SHP77 (cell line): ENCODE measurements at regions not wholly inside any gene's neighbourhood (a gene's known extent, or its start where the extent isn't known, plus 50 kb on each side); places are given as distances from the start of the nearest gene placed in this dataset.
A peak's percentile ranks its signal among the peaks of the same experiment; 100 is the strongest.
"Not testable (repeated sequence)": the region's sequence is repeated elsewhere in the genome, so short reads cannot be mapped to it uniquely, and the experiment has no call there.

ENCODE experiments used
- DNase-seq, 2 experiments: peaks; one replicate each; lab custom pipeline; 2025; lab: John Stamatoyannopoulos, UW

GRCh38 chr13:87094646-87095045, 576.5 kb upstream of the SLITRK5 start:
- no peak for DNase-seq

DNA sequence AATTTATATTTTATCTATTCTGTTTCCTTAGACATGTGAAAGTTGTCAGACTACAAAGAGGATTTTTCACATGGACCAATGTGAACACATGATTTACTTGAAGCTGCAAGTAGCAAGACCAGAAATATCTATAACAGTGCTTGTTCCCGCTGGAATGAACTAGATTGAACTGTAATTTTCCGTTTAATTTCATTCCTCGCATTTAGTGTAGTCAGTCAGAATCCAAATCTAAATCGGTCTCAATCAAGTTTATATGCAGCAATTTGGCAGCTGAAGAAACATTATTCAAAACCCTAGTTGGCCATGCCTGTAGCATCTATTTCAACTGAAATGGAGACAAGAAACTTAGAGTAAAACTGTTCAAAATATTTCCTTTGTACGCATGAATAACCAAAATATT, 570.7 kb upstream of the SLITRK5 start:
- DNase-seq: no peak

GRCh38 chr13:87107651-87108050, 563.5 kb upstream of the SLITRK5 start:
- DNase-seq: no peak

- DNase-seq: no peak
Observed at GRCh38 chr13:87120476-87120875, 550.7 kb upstream of the SLITRK5 start.

GRCh38 chr13:87122551-87122950, 548.6 kb upstream of the SLITRK5 start:
- no peak for DNase-seq

- peak; percentile 63 to 72 for DNase-seq
Observed at GRCh38 chr13:87123987-87124784, 547.0 kb upstream of the SLITRK5 start.

- no peak for DNase-seq
Observed at GRCh38 chr13:87124785-87125074, 546.4 kb upstream of the SLITRK5 start.

- peak in 1 of 2 experiments; percentile 2 for DNase-seq
Observed at GRCh38 chr13:87128036-87128435, 543.1 kb upstream of the SLITRK5 start.

DNA sequence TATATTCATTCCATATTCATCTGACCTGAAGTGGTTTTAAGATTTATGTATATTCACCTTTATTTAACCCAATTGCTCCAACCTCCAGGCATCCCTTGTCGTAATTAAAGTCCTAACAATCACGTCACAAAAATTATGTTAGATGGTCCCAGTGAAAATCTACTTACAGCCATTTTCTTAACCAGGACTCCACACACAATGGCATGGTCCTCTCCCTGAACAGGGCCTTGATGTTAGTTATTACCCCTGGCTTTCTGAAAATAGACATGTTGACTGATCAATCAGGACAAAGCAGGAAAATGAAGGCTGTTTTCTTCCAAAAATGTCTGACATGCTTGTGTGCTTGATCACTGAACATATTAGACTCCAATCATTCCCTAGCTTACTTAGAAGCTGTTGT, 542.7 kb upstream of the SLITRK5 start:
- DNase-seq: no peak

DNA sequence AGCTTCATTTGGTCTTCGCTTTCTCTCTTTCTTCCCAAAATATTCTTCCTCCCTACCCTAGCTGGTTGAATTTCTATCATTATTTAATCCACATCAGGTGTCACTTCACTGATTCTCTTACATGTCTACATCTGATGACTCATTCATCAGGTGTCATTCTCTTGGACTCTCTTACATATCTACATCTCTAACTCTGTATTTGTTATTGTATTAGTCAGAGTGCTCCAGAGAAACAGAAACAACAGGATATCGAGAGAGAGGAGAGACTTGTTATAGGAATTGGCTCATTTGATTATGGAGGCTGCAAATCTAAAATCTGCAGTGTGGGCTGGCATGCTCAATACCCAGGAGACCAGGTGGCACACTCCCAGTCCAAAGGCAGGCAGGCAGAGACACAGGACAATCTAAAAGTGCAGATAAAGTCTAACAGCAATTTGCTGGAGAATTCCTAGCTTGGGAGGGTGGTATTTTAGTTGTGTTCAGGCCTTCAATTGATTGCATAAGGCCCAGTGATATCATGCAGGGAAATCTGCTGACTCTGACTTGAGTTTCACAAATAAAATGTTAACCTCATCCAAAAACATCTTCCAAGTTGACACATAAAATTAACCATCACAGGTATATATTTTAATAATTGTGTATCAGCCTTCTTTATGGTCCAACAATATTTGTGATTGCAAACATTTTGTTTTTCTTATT, 541.4 kb upstream of the SLITRK5 start:
- no peak for DNase-seq

GRCh38 chr13:87130423-87130822, 540.7 kb upstream of the SLITRK5 start:
- no peak for DNase-seq

GRCh38 chr13:87131611-87132010, 539.6 kb upstream of the SLITRK5 start:
- no peak for DNase-seq

- DNase-seq: no peak
Observed at GRCh38 chr13:87138866-87139265, 532.3 kb upstream of the SLITRK5 start.

- DNase-seq: no peak
Observed at GRCh38 chr13:87147076-87147475, 524.1 kb upstream of the SLITRK5 start.

GRCh38 chr13:87153371-87153770, 517.8 kb upstream of the SLITRK5 start:
- DNase-seq: no peak

- DNase-seq: no peak
Observed at GRCh38 chr13:87166348-87166747, 504.8 kb upstream of the SLITRK5 start.

GRCh38 chr13:87168390-87168789, 502.8 kb upstream of the SLITRK5 start:
- DNase-seq: no peak

GRCh38 chr13:87169337-87169736, 501.8 kb upstream of the SLITRK5 start:
- no peak for DNase-seq

- DNase-seq: peak; percentile 7 to 18
Observed at GRCh38 chr13:87172166-87172835, 498.9 kb upstream of the SLITRK5 start.

- not testable (repeated sequence) for DNase-seq
Observed at GRCh38 chr13:87185138-87185537, 486.0 kb upstream of the SLITRK5 start.

GRCh38 chr13:87186647-87187046, 484.5 kb upstream of the SLITRK5 start:
- not testable (repeated sequence) for DNase-seq

DNA sequence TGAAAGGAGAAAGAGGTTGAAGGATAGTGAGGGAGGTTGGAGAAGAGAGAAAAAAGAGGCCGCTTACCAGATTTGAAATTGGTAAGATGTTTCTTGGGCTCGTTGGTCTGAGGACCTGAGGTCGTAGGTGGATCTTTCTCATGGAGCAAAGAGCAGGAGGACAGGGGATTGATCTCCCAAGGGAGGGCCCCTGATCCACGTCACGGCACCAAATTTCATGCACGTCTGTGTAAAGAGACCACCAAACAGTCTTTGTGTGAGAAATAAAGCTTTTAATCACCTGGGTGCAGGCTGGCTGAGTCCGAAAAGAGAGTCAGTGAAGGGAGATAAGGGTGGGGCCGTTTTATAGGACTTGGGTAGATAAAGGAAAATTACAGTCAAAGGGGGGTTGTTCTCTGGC, 479.7 kb upstream of the SLITRK5 start:
- not testable (repeated sequence) for DNase-seq

- no peak for DNase-seq
Observed at GRCh38 chr13:87198371-87198770, 472.8 kb upstream of the SLITRK5 start.
